ENCODE measurements at regions not wholly inside any gene's neighbourhood (a gene's known extent, or its start where the extent isn't known, plus 50 kb on each side); places are given as distances from the start of the nearest gene placed in this dataset.

GRCh38 chr6:49255335-49255734 lies 207.7 kb downstream of the MMUT start:
- no peak overlapping the region for H3K4me3 ChIP-seq (ENCODE audit: low read depth, low read length)
- no peak for TF ChIP-seq CTCF (conservative IDR thresholded peaks at IDR 0.05; ENCODE audit: low read depth, low read length)
- no peak for DNase-seq (ENCODE audit: low read depth)

- no peak for TF ChIP-seq CTCF (conservative IDR thresholded peaks at IDR 0.05; ENCODE audit: low read depth, low read length)
- H3K4me3 ChIP-seq (ENCODE audit: low read depth, low read length) = no peak overlapping the region
- no peak for DNase-seq (ENCODE audit: low read depth)
Measured at GRCh38 chr6:49252901-49253300, 210.2 kb downstream of the MMUT start.

- DNase-seq (ENCODE audit: low read depth) = no peak
- no peak overlapping the region for H3K4me3 ChIP-seq (ENCODE audit: low read depth, low read length)
- TF ChIP-seq CTCF (conservative IDR thresholded peaks at IDR 0.05; ENCODE audit: low read depth, low read length) = no peak
Measured at GRCh38 chr6:49233483-49233882, 229.6 kb downstream of the MMUT start.

GRCh38 chr6:49225471-49225870 lies 237.6 kb downstream of the MMUT start:
- H3K4me3 ChIP-seq (ENCODE audit: low read depth, low read length) = no peak overlapping the region
- DNase-seq (ENCODE audit: low read depth) = no peak
- TF ChIP-seq CTCF (conservative IDR thresholded peaks at IDR 0.05; ENCODE audit: low read depth, low read length) = no peak

GRCh38 chr6:49220293-49220692 lies 242.8 kb downstream of the MMUT start:
- H3K4me3 ChIP-seq (ENCODE audit: low read depth, low read length) = no peak overlapping the region
- TF ChIP-seq CTCF (conservative IDR thresholded peaks at IDR 0.05; ENCODE audit: low read depth, low read length) = no peak
- no peak for DNase-seq (ENCODE audit: low read depth)

GRCh38 chr6:49205526-49205925 lies 257.5 kb downstream of the MMUT start:
- TF ChIP-seq CTCF (conservative IDR thresholded peaks at IDR 0.05; ENCODE audit: low read depth, low read length) = no peak
- no peak overlapping the region for H3K4me3 ChIP-seq (ENCODE audit: low read depth, low read length)
- no peak for DNase-seq (ENCODE audit: low read depth)

GRCh38 chr6:49202924-49203536 lies 260.0 kb downstream of the MMUT start:
- DNase-seq (ENCODE audit: low read depth) = peak; percentile 8
- H3K4me3 ChIP-seq (ENCODE audit: low read depth, low read length) = no peak overlapping the region
- no peak for TF ChIP-seq CTCF (conservative IDR thresholded peaks at IDR 0.05; ENCODE audit: low read depth, low read length)
